GM12873 (cell line): ENCODE measurements at regions not wholly inside any gene's neighbourhood (a gene's known extent, or its start where the extent isn't known, plus 50 kb on each side); places are given as distances from the start of the nearest gene placed in this dataset.

Experiments used
- CTCF ChIP-seq: IDR thresholded peaks from 2 replicates; pipeline ENCODE4 v1.5.1; 2012; ENCODE audit warnings: low read depth, mild to moderate bottlenecking, moderate library complexity, low read length, control low read depth; ENCODE audit not compliant: insufficient read depth; ENCODE audit errors: missing control alignments

GRCh38 chr4:45102716-45103115, 376.4 kb upstream of the GNPDA2 start:
- TF ChIP-seq CTCF: no peak

GRCh38 chr4:45100956-45101818, 374.8 kb upstream of the GNPDA2 start:
- no peak for TF ChIP-seq CTCF

DNA sequence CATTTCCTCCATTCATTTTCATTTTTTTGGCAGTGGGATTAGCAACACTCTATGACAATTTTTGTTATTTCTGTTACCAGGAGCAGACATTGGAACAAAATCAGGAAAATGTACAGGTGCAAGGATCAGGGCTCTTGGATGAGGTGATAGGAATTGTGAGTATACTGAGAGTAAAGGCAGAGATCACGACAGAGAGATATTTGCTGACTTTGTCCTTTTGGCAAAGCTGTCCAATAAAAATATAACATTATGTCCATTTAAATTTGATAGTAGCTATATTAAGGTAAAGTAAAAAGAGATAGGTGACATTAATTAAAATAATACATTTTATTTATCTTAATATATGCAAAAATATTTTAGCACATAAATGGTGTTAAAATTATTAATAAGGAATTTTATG, 373.1 kb upstream of the GNPDA2 start:
- no peak for TF ChIP-seq CTCF

- TF ChIP-seq CTCF: no peak
Measured at GRCh38 chr4:45094684-45095083, 368.3 kb upstream of the GNPDA2 start.

DNA sequence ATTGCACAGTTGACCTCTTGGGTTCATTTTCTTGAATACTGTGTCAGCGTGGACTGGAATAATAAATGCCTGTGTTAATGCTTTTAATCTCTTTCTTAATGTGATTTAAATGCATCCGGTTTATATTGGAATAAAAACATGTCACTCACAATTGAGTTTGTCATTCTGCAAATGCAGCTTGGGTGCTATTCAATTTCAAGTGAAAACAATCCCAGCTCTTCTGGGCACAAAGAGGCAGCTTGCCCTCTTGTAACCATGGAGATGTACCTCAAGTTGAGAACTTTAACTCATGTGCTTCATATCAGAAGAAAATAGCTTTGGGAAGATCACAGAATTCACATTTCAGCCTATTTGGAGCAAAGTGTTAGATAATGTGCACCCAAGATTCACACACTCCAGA, 355.7 kb upstream of the GNPDA2 start:
- TF ChIP-seq CTCF: no peak

- no peak for TF ChIP-seq CTCF
Measured at GRCh38 chr4:45079616-45080015, 353.3 kb upstream of the GNPDA2 start.

DNA sequence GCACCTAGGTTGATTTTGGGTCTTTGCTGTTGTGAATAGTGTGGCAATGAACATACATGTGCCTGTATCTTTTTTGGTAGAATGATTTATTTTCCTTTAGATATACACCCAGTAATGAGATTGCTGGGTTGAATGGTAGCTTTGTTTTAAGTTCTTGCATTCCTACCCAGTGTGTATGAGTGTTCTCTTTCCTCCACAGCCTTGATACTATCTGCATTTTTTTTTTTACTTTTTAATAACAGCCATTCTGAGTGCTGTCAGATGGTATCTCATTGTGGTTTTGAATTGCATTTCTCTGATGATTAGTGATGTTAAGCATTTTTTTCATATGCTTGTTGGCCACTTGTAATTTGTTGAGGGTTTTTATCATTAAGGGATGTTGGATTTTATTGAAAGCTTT, 351.8 kb upstream of the GNPDA2 start:
- no peak for TF ChIP-seq CTCF
